ENCODE measurements at regions not wholly inside any gene's neighbourhood (a gene's known extent, or its start where the extent isn't known, plus 50 kb on each side); places are given as distances from the start of the nearest gene placed in this dataset.

DNA sequence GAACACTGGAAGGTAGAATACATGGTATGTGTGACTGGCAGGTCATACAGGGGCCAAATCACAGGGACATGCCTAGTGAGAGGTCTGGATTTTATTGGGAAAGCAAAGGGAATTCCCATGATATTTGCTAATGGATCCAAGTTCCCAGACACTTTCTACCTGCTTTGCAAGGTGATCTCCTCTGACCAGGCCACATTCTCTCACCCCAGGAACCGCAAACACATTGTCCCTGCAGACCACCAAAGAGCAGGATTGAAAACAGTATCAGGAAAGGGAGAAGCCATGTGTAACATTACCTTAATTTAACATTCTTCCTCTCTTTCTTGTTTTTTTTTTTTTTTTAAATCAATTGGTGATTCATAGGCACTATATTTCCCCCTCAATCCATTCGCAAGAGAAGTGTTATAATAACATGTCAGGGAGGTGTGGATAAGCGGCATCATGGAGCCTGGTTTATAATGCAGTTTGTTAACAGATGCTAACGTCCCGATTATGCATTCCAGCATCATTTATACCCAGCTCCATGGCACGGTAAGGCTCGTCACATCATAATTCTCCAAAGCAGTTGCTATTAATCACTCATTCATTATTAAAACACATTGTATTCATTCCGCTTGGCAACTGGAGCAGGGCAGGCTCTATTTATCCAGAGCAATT, 155.1 kb upstream of the CCL2 start:
- ATAC-seq (no peak), DNase-seq (ENCODE audit: low spot score) (no peak)

DNA sequence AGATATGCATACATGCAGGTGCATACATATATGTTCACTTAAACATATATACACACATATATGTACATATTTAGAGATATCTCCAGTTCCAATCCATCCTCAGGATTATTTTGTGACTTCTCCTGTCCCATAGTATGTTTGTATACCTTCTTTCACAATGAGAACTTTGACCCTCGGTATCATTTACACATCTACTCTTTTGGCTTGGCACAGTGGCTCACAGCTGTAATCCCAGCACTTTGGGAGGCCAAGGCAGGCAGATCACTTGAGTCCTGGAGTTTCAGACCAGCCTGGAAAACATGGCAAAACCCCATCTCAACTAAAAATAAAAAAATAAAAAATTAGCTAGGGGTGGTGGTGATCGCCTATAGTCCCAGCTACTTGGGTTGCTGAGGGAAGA, 148.1 kb upstream of the CCL2 start:
- DNase-seq (ENCODE audit: low spot score) (peak; percentile 55), ATAC-seq (peak; percentile 69)

DNA sequence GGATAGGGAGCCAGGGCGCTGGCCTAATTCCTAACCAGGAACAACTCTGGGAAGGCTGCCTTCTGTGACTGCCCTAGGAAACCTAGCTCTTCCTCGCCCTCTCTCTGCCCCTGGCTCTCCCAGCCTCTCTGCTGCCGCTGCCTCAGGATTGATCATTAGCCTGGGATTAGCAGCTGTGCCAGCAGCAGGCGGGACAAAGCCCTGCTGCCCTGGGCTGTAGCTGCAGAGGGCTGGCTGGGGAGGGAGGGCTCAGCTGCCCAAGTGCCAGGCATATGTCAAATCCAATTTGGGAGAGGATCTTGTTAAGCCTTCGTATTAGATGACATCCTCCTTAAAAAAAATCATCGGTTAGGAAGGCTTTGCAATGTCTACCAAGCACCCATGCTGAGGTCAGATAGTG, 144.8 kb upstream of the CCL2 start:
- ATAC-seq (peak; percentile 99), DNase-seq (ENCODE audit: low spot score) (peak; percentile 89)

DNA sequence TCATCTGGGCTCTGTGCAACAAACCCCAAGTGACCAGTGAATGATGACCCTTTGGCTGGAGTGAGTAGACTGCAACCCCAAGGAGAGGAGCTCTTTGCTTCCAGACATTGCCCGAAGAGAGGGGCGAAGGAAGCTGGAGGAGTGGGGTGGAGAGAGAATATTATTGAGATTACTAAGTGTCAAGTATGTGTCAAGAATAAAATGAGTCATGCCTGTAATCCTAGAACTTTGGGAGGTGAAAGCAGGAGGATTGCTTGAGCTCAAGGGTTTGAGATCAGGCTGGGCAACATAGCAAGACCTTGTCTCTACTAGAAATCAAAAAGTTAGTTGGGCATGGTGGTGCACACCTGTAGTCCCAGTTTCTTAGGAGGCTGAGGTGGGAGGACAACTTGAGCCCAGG, 142.0 kb upstream of the CCL2 start:
- no peak for DNase-seq (ENCODE audit: low spot score)
- ATAC-seq, result no peak

DNA sequence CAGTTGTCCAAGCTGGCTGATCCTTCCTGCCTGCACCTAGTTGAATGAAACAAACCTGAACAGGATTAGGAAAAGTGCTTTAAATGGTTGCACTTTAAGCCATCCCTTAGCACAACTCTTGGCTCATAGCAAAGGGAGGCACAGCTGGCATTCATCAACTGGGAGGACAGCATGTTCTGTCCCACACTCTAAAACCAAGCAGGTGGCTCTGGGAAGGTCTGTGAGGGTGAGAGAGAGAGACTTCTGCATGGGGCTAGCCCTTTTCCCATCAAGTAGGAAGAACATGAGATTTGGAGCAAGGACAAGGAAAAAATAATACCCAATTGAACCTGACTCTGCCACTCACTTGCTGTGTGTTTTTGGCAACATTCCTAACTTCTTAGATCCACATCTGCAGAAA, 140.9 kb upstream of the CCL2 start:
- ATAC-seq (no peak), DNase-seq (ENCODE audit: low spot score) (no peak)

DNA sequence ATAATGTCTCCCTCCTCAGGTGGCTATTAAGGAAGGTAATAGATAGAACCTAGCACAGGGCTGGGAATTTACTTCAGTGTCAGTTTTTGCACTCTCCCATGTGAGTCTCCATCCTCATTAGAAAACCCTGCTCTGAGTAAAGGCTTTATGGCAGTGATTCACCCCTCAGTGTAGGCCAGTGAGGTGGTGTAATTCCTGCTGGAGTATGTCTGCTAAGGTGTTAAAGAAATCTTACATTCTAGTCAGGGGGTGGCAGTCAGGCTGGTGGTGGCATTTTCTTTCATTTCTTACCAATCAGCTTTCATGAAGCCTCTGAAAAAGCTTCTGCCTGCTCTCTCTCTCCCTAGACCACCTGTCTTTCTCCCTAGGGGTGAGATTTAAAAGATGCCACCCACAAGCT, 138.8 kb upstream of the CCL2 start:
- DNase-seq (ENCODE audit: low spot score) (no peak), ATAC-seq (no peak)

DNA sequence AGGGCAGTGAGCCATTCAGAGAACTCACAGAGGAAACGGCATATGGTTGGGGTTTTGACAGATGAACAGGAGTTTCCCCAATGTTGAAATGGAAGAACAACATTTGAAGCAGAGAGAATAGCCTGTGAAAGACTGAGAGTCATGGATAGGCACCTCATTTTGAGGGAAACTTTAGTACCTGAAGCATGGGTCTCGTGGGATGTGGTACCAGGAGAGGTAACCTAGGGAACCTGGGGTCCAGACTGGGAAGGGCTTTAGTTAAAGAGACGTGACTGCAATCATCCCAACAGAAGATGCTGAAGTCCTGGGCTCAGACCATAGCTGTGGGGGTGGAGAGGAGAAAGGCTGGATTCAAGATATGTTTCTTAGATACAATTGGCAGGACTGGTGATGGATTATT, 137.8 kb upstream of the CCL2 start:
- ATAC-seq (no peak), DNase-seq (ENCODE audit: low spot score) (no peak)

DNA sequence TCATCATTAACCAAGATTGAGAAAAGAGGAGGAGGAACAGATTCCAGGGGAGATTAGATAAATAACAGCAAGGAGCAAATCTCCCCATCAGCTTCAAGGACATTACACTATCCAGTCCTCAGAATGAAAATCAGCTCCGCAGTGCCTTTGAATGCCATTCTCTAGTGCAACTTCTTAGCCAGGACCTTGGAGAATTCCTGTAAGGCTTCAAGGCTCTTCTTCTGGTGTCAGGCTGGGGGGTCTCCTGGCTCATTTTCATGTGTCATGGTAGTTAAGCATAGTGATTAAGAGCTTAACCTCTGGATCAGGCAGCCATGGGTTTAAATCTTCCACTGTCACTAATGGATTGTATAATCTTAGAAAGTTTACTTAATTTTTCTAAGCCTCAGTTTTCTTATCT, 137.3 kb upstream of the CCL2 start:
- DNase-seq (ENCODE audit: low spot score) (no peak), ATAC-seq (no peak)

DNA sequence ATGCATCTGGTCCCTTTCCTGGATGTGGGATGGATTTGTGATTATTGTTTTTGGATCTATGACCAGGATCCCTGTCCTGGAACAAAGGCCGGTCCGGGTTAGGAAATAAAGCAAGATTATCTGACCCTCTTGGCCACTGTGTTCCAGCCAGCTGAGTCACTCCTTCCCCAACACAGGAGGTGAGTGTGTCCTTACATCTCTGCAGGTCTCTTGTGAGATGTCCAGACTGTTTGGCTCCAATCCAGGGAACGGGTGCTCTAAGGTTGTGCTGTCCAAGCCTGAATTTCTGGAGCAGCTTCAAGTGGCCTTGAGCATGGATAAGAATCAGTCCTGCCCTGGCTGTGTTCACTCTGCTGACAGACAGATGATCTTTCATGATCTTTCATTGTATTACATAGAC, 136.5 kb upstream of the CCL2 start:
- DNase-seq (ENCODE audit: low spot score) (no peak), ATAC-seq (no peak)

DNA sequence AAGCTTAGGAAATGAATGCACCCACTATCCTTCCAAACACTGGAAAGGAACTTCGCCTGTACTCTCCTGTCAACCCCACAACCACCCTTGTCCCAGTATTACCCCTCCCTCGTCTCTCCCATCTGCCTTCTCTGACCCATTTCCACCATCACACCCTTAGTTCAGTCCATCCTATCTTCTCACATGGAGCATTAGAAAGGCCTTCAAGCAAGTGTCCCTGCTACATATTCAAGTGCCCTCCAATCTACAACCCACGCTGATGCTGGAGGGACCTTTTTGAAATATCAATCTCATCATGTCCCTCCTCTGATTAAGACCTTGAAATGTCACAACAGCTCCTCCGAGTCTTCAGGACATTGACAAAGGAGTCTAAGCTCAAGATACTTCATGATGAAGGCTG, 133.8 kb upstream of the CCL2 start:
- DNase-seq (ENCODE audit: low spot score), result no peak

DNA sequence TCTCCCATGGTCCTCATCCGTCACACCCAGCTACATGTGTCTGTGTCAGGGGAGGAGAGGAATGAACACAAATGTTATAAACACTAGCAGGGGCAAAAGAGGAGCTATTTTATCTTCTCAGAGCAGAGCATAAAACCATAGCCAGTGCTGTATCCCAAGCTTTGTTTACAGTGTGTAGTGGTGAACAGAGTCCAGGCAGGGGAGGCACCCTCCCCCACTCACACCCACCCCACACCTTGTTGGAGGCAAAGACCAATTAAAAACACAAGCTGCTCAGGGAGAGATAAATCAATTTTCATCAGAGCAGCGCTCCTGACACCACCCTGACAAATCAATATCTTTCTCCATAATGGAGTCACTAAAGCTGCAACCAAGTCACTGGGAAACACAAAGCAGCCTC, 132.6 kb upstream of the CCL2 start:
- DNase-seq (ENCODE audit: low spot score) (no peak), ATAC-seq (no peak)

More for the DNA sequence above, 133.8 kb upstream of the CCL2 start:
- no peak for ATAC-seq

DNA sequence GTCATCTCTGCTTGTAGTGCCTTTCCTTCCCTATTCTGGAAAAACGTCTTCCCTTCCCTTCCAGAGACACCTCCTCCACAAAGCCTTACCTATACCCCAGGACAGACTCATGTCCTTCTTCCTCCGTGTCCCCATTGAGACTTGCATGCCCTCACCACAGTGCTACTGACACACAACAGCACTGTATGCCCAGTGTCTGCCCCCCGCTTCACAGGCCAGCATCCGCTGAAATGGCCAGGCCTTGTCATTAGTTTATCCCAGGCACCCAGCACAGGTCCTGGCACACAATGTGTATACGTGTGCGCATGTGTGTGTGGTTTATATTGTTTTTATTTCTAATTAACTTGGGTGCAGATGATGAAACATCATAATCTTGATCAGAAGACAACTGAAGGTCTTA, 130.1 kb upstream of the CCL2 start:
- ATAC-seq (no peak), DNase-seq (ENCODE audit: low spot score) (no peak)

DNA sequence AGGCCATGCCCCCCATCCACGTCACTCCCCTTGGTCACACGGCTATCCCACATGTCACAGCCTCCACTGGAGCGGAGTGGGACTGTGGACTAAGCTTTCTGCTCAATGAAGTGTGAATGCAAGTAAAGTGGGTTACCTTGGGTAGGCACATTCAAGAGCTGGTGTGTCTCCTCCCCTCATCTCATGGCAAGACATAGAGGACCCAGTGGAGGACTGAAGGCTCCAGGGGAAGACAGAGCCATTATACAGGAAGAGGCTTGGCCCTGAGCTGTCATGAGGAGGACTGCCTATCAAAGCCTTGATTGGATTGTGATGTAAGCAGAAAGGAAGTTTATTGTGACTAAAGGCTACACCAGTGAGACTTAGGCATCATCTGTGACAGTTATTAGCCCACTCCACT, 129.2 kb upstream of the CCL2 start:
- DNase-seq (ENCODE audit: low spot score), result no peak
- ATAC-seq, result no peak

DNA sequence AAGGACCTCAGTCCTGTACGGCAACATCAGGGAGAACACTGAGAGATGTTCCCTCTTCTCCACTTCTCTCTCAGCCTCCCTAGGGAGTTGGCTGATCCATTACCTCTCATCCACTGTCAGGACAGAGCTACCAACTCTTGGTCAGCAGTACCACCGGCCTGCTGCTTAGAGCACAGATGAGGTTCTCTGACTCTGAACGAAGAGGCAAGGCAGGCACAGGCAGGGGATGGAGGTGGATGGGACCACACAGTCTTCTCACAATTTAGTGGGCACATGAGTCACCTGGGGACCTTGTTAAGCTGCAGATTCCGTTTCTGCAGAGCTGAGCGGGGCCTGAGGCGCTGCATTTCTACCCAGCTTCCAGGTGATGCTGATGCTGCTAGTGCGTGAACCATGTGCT, 128.6 kb upstream of the CCL2 start:
- DNase-seq (ENCODE audit: low spot score) (no peak), ATAC-seq (no peak)

DNA sequence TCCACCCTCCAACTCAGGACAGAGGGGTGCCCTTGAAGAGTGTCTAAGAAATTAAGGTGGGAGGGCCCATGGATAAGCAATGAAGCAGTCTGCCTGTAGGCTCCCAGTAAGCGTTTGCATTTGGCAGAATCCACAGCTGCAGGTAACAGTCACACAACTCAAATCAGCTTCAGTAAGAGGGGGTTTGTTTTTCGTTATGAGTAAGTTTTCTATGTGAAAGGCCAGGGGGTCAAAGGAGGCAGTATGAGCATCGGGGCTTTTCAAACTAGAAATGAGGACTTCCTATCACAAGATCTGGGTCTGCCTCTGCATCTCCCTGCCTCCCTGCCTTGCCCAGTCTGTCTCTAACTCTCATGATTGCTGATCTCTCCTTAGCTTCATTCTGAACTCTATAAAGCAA, 128.1 kb upstream of the CCL2 start:
- DNase-seq (ENCODE audit: low spot score), result no peak
- ATAC-seq, result no peak

DNA sequence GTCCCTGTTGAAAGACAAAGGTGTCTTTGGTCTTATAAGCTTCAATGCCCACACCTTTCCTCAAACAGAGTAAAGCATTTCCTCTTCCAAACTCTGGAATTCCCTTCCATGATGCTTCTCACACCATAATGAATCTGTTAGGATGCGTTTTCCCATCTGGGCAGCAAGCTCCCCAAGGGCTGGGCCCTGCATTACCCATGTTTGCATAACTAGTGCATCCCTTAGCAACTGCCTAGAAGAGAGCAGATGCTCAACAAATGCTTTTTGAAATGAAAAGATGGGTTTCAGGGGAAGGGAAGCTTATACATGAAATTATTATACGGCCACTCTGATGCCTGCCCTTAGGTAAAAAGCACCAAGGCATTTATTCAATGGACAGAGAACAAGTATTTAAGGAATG, 124.5 kb upstream of the CCL2 start:
- ATAC-seq, result no peak
- DNase-seq (ENCODE audit: low spot score), result no peak

DNA sequence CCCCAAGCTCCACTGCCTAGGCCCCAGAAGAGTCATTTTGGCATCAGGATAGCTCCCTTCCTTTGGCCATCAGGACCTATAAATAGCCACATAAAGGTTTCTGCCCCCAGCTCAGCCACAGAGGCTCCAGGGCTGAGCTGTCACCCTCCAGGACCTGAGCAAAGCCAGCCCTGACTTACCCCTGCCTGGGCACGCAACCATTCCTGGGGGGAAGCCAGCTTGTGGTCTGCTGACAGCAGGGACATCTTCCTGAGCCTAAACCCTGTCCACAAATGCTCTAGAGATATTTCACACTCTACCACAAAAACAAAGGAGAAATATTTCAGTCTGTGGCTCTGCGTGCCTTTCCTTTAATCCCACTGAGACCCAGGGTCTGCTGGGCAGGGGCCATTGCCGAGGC, 123.7 kb upstream of the CCL2 start:
- DNase-seq (ENCODE audit: low spot score), result no peak
- no peak for ATAC-seq

DNA sequence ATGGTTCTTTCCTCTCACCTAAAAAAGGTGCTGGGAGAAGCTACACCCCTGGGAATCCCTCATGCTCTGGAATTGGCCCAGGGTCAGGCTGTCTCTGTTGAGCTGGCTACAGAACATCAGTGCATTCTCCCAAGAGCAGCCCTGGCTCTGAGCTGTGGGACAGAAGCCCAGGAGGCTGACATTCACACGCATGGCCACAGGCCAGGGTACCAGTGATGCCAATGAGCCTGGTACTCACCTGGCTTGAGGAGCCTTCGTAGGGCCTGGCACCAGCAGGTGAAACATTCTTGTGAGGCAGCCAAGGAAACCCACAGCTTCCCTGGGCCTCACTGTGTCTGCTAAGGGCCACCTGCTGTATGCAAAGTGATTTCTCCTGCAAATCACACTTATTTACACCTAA, 121.7 kb upstream of the CCL2 start:
- DNase-seq (ENCODE audit: low spot score) (no peak), ATAC-seq (no peak)

DNA sequence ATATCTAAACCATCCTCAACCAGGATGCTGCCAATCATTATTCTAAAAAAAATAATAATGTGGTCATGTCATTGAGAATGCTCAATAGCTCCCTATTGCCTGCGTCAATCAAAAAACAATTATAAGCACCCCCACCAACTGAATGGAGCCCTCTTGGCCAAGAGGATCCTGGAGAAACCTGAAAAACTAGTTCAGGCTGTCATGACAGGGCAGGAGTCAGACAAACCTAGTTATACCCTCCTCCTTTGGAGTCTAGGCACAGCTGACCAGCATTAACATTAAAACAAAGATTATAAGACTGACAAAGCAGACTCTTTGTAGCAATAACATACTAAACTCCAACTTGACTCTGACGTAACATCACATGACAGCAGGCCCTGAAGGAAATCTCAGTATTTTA, 119.2 kb upstream of the CCL2 start:
- no peak for DNase-seq (ENCODE audit: low spot score)

DNA sequence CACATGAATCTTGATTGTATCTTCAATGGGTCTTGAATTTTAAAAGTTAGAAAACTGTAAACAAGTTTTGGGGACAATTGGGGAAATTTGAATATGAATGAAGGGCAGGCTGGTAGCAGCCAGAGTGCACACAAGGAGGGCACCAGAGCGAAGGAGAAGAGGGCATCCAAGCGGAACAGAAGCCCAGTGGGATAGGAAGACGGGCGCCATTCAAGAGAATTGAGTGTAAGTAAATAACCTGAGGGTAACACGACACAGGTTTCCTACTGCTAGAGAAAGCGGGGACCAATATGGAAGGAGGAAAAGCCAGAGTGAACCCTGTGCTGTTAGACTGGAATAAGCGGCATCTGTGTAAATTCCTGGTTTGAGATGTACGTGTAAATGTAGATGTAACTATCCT, 115.1 kb upstream of the CCL2 start:
- DNase-seq (ENCODE audit: low spot score) (no peak), ATAC-seq (no peak)

More for the DNA sequence above, 119.2 kb upstream of the CCL2 start:
- no peak for ATAC-seq

DNA sequence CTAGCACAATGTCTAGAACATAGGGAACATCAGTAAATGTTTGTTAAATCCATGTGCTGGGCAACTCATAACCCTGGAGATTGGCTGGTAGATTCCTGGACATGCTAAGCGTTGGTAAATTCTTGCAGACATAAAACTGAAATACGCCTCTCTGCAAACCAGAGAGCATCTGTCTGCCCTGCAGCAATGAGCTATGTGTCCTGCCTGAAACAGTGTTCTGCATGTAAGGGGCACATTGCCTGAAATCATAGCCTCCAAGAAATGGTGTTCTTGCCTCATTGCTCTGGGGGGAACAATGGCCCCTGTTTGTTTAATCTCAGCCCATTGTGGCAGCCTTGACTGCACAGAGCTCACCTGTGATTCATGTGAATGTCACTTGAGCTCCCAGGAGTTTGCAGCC, 113.5 kb upstream of the CCL2 start:
- DNase-seq (ENCODE audit: low spot score) (no peak), ATAC-seq (no peak)

DNA sequence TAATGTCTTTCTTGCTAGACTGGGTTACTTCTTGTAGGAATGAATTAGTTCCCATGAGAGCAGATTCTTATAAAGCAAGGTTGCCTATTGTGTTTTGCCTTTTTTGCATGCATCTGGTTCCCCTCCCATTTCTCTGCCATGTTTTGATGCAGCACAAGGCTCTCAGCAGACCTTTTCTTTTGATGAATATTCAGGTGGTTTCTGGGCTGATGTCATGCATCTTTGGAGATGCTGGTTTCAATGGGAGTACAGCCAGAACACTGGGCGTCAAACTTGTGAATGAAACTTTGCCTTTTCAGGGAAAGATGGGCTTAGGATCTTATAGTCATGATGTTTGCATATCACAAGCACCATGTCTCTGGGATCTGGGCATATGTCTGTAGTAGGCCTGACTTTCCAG, 111.7 kb upstream of the CCL2 start:
- ATAC-seq (no peak), DNase-seq (ENCODE audit: low spot score) (no peak)

DNA sequence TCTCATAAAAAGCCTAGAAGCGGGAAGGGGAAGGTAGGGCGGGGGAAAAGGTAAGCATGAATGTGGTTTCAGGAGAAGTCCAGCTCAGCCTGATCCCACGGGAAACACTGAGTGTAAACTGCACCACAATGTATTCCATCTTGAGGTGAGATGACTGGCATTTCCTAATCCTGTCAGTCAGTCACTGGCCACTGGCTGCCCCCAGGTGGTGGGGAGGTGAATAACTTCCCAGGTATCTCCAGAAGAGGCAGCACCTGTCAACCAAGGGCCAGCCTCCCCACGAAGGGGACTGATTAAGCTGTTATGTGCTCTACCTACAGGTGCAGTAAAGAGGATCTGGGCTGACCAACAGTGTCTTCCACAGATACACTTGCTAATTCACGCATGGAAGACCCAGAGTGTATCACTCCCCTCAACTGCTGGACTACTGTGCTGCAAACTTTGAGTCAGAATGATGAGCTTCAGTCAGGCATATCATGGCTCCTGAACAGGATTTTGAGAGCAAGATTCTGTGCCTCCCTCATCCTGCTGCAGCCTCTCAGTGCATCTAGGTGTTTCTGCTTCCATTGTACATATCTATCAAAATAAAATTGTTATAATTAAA, 108.5 kb upstream of the CCL2 start:
- ATAC-seq (peak; percentile 100), DNase-seq (ENCODE audit: low spot score) (peak; percentile 73)

Measured in left lobe of liver (tissue), 2 donors.